ENCODE measurements at regions not wholly inside any gene's neighbourhood (a gene's known extent, or its start where the extent isn't known, plus 50 kb on each side); places are given as distances from the start of the nearest gene placed in this dataset.

DNA sequence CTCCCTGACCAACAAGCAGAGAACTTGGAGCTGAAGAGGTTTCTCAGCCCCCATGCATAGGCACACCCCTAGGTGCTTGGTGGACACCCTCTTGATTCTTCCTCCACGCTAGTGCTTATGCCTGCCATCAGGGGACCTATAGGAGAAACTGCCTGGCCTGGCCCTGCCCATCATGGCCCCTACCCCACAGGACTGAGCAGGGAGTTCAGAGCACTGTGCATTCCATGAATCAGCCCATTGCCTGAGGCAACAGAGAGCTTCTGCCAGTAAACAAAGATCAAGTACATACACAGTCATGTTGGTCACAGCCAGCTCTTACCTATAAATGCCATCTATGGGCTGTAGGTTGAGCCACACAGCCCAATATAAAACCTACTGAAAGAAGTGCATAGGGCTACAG is 99.1 kb upstream of the EDNRA start:
- H2BK20ac ChIP-seq (ENCODE audit: low read depth, low read length, poor library complexity, severe bottlenecking), result no peak overlapping the region
- H3K4me1 Mint-ChIP-seq, result peaks cover 11 to 12% of the 10 kb centered on the region in 2 experiments
- no peak overlapping the region for H2BK15ac ChIP-seq (ENCODE audit: low read depth, low read length)
- WGBS (ENCODE audit: extremely low coverage, insufficient read length, low lambda C conversion rate), result no CpG with 5 or more reads among the region's 1 CpG
- no peak overlapping the region for H3T11ph ChIP-seq (ENCODE audit: low read length)
- no peak overlapping the region for H3K14ac ChIP-seq (ENCODE audit: insufficient read depth, low read length)
- H3K23me2 ChIP-seq (ENCODE audit: insufficient read length, low read depth, low read length, poor library complexity, severe bottlenecking), result no peaks in the 10 kb centered on the region
- no peaks in the 10 kb centered on the region for H3K9me3 Mint-ChIP-seq
- no peaks in the 10 kb centered on the region for H3K79me1 ChIP-seq (ENCODE audit: insufficient read depth, low read depth, low read length, poor library complexity, severe bottlenecking)
- H3K4me2 ChIP-seq (ENCODE audit: insufficient read depth, insufficient read length, low read length), result no peak overlapping the region
- H4K91ac ChIP-seq (ENCODE audit: insufficient read length, low read depth, low read length), result no peak overlapping the region
- no peaks in the 10 kb centered on the region for H4K20me1 ChIP-seq (ENCODE audit: control insufficient read depth, insufficient read depth, insufficient read length)
- no peaks in the 10 kb centered on the region for H3K4me1 ChIP-seq (ENCODE audit: insufficient read depth, low read length)
- H2BK120ac ChIP-seq (ENCODE audit: low read depth, low read length, poor library complexity, severe bottlenecking), result no peak overlapping the region
- no peaks in the 10 kb centered on the region for H3K27me3 Mint-ChIP-seq (ENCODE audit: low read depth)
- H3K27ac ChIP-seq (ENCODE audit: insufficient read length, low read depth, low read length), result no peak overlapping the region
- H3K23ac ChIP-seq (ENCODE audit: insufficient read length, low read depth, low read length), result no peak overlapping the region
- no peaks in the 10 kb centered on the region for H3K9me3 ChIP-seq (ENCODE audit: control insufficient read depth, low read depth, low read length)
- H2AK5ac ChIP-seq (ENCODE audit: insufficient read length, low read length), result no peak overlapping the region
- H3K4ac ChIP-seq (ENCODE audit: low read depth, low read length), result no peak overlapping the region
- no peak overlapping the region for H2BK12ac ChIP-seq (ENCODE audit: insufficient read length, low read depth, low read length)
- TF ChIP-seq, protein P1, sequence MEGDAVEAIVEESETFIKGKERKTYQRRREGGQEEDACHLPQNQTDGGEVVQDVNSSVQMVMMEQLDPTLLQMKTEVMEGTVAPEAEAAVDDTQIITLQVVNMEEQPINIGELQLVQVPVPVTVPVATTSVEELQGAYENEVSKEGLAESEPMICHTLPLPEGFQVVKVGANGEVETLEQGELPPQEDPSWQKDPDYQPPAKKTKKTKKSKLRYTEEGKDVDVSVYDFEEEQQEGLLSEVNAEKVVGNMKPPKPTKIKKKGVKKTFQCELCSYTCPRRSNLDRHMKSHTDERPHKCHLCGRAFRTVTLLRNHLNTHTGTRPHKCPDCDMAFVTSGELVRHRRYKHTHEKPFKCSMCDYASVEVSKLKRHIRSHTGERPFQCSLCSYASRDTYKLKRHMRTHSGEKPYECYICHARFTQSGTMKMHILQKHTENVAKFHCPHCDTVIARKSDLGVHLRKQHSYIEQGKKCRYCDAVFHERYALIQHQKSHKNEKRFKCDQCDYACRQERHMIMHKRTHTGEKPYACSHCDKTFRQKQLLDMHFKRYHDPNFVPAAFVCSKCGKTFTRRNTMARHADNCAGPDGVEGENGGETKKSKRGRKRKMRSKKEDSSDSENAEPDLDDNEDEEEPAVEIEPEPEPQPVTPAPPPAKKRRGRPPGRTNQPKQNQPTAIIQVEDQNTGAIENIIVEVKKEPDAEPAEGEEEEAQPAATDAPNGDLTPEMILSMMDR (conservative IDR thresholded peaks at IDR 0.05), result no peak
- no peak overlapping the region for H2AFZ ChIP-seq (ENCODE audit: low read length)
- H3K27ac Mint-ChIP-seq, result no peak overlapping the region
- H3K27me3 ChIP-seq (ENCODE audit: insufficient read depth, low read length), result no peaks in the 10 kb centered on the region
- H3K36me3 Mint-ChIP-seq (ENCODE audit: insufficient read depth in 1 of 3, low read depth in 3 of 3), result no peaks in the 10 kb centered on the region
- no peaks in the 10 kb centered on the region for H3K79me2 ChIP-seq (ENCODE audit: insufficient read depth, low read length)
- H3K56ac ChIP-seq (ENCODE audit: insufficient read length, low read depth, low read length), result no peak overlapping the region
- no peak overlapping the region for H4K8ac ChIP-seq (replicated peaks; ENCODE audit: insufficient read length, low read depth, low read length)
- DNase-seq, result peak; percentile 34
- no peak overlapping the region for H2BK5ac ChIP-seq (ENCODE audit: insufficient read length, low read length)
- H4K5ac ChIP-seq (ENCODE audit: insufficient read length, low read depth, low read length), result no peak overlapping the region
- H3K4me3 Mint-ChIP-seq, result no peak overlapping the region
- H3K9ac ChIP-seq (ENCODE audit: extremely low read depth, insufficient read length, low read length), result no peak overlapping the region
- H3K18ac ChIP-seq (ENCODE audit: insufficient read length, low read depth, low read length), result no peak overlapping the region

All from H9 (cell line).